ENCODE measurements at regions not wholly inside any gene's neighbourhood (a gene's known extent, or its start where the extent isn't known, plus 50 kb on each side); places are given as distances from the start of the nearest gene placed in this dataset.

- TF ChIP-seq CTCF (IDR thresholded peaks at IDR 0.05; ENCODE audit: low read length) (no peak), EZH2 (IDR thresholded peaks at IDR 0.05; ENCODE audit: borderline replicate concordance, low read length) (no peak)
Observed at GRCh38 chr6:141167945-141168344, 964.8 kb upstream of the GJE1 start.
